ENCODE measurements at regions not wholly inside any gene's neighbourhood (a gene's known extent, or its start where the extent isn't known, plus 50 kb on each side); places are given as distances from the start of the nearest gene placed in this dataset.

DNA sequence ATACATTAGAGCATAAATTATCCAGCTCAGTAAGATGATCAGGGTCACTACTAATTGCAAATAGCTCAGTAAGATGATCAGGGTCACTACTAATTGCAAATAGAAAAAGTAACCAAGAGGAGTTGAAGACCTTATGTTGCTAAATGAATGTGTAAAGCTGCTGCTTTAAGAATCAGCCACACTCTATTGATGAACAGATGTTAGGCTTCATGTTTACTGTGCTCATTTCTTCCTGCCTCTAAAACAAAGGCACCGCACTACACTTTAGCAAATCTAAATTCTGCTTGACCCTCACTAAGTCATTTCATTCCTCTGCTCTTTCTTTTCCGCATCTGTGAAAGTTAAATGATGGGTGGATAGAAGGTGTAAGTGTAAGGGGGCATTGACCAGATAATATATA, 92.6 kb upstream of the PLSCR4 start:
- TF ChIP-seq, protein P1, sequence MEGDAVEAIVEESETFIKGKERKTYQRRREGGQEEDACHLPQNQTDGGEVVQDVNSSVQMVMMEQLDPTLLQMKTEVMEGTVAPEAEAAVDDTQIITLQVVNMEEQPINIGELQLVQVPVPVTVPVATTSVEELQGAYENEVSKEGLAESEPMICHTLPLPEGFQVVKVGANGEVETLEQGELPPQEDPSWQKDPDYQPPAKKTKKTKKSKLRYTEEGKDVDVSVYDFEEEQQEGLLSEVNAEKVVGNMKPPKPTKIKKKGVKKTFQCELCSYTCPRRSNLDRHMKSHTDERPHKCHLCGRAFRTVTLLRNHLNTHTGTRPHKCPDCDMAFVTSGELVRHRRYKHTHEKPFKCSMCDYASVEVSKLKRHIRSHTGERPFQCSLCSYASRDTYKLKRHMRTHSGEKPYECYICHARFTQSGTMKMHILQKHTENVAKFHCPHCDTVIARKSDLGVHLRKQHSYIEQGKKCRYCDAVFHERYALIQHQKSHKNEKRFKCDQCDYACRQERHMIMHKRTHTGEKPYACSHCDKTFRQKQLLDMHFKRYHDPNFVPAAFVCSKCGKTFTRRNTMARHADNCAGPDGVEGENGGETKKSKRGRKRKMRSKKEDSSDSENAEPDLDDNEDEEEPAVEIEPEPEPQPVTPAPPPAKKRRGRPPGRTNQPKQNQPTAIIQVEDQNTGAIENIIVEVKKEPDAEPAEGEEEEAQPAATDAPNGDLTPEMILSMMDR (IDR thresholded peaks at IDR 0.05): no peak
- TF ChIP-seq POLR2A (IDR thresholded peaks at IDR 0.05): no peak
